GM19035 (cell line): ENCODE measurements at regions not wholly inside any gene's neighbourhood (a gene's known extent, or its start where the extent isn't known, plus 50 kb on each side); places are given as distances from the start of the nearest gene placed in this dataset.
"Not testable (repeated sequence)": the region's sequence is repeated elsewhere in the genome, so short reads cannot be mapped to it uniquely, and the experiment has no call there.

Experiments used
- ATAC-seq: cut with Tn5 transposase; IDR thresholded peaks from one replicate; pipeline ENCODE4 v1.9.1; 2021; ENCODE audit not compliant: unreplicated experiment

GRCh38 chr1:60950224-60951063 lies 131.9 kb upstream of the NFIA start:
- ATAC-seq: no peak

GRCh38 chr1:60949826-60950197 lies 132.5 kb upstream of the NFIA start:
- no peak for ATAC-seq

- no peak for ATAC-seq
Observed at GRCh38 chr1:60949154-60949825, 133.1 kb upstream of the NFIA start.

GRCh38 chr1:60948486-60948885 lies 133.9 kb upstream of the NFIA start:
- ATAC-seq: no peak

- ATAC-seq: no peak
Observed at GRCh38 chr1:60947367-60947766, 135.0 kb upstream of the NFIA start.

- peak; percentile 81 for ATAC-seq
Observed at GRCh38 chr1:60942896-60943638, 139.3 kb upstream of the NFIA start.

- no peak for ATAC-seq
Observed at GRCh38 chr1:60942291-60942690, 140.1 kb upstream of the NFIA start.

GRCh38 chr1:60940685-60941084 lies 141.7 kb upstream of the NFIA start:
- ATAC-seq: not testable (repeated sequence)

- no peak for ATAC-seq
Observed at GRCh38 chr1:60937720-60938119, 144.6 kb upstream of the NFIA start.

- no peak for ATAC-seq
Observed at GRCh38 chr1:60936591-60937342, 145.6 kb upstream of the NFIA start.

- no peak for ATAC-seq
Observed at GRCh38 chr1:60936163-60936562, 146.2 kb upstream of the NFIA start.

GRCh38 chr1:60935599-60936110 lies 146.7 kb upstream of the NFIA start:
- ATAC-seq: no peak

GRCh38 chr1:60930130-60930529 lies 152.2 kb upstream of the NFIA start:
- ATAC-seq: no peak

GRCh38 chr1:60924964-60925798 lies 157.2 kb upstream of the NFIA start:
- ATAC-seq: no peak

- ATAC-seq: no peak
Observed at GRCh38 chr1:60924165-60924564, 158.2 kb upstream of the NFIA start.

GRCh38 chr1:60923389-60924087 lies 158.8 kb upstream of the NFIA start:
- no peak for ATAC-seq

- ATAC-seq: no peak
Observed at GRCh38 chr1:60922304-60922703, 160.1 kb upstream of the NFIA start.

GRCh38 chr1:60921175-60921574 lies 161.2 kb upstream of the NFIA start:
- ATAC-seq: no peak

GRCh38 chr1:60920561-60920960 lies 161.8 kb upstream of the NFIA start:
- no peak for ATAC-seq
